Testis (tissue), 2 donors: ENCODE measurements at regions not wholly inside any gene's neighbourhood (a gene's known extent, or its start where the extent isn't known, plus 50 kb on each side); places are given as distances from the start of the nearest gene placed in this dataset.

ENCODE experiments used
- DNase-seq: peaks from one replicate; pipeline ENCODE4 v3.0.0-alpha.2; 2019
- H3K27ac ChIP-seq, 2 donors: fragments of 200-600 bp; sonication (generic); one replicate each; pipeline ENCODE4 v1.5.1; 2019
- H3K27me3 ChIP-seq: fragments of 200-600 bp; sonication (generic); one replicate; pipeline ENCODE4 v1.5.1; 2019
- H3K36me3 ChIP-seq: fragments of 200-600 bp; sonication (generic); one replicate; pipeline ENCODE4 v1.5.1; 2017; ENCODE audit warnings: low read depth; ENCODE audit errors: missing control alignments
- H3K4me1 ChIP-seq: fragments of 200-600 bp; sonication (generic); one replicate; pipeline ENCODE4 v1.5.1; 2019
- H3K4me3 ChIP-seq, 2 donors: fragments of 200-600 bp; sonication (generic); one replicate each; pipeline ENCODE4 v1.5.1; 2017 to 2019
- H3K9me3 ChIP-seq: fragments of 200-600 bp; sonication (generic); one replicate; pipeline ENCODE4 v1.5.1; 2017
- POLR2A ChIP-seq: fragments of 450-650 bp; IDR thresholded peaks from one replicate; pipeline ENCODE4 v1.6.1; 2017; ENCODE audit warnings: antibody characterized with exemption, mild to moderate bottlenecking, moderate library complexity
- WGBS, 2 donors: methylation state at CpG; one replicate each; pipeline ENCODE4 v1.1.5; 2018; 5-methylcytosine and 5-hydroxymethylcytosine counted together
- intact Hi-C: fragments of 100-400 bp; cut with DNase I; formaldehyde crosslinking; loops from one replicate; pipeline ENCODE4 v1.15.1; 2023; ENCODE audit warnings: low total_unique reads
- TF ChIP-seq, protein P1 (sequence below), 3 experiments: fragments of 450-650 bp in 2 of 3; fragments of 200-600 bp in 1 of 3; sonication (generic) in 1 of 3; IDR thresholded peaks; one replicate each; pipeline ENCODE4 v1.5.1; 2016 to 2019; ENCODE audit warnings: antibody characterized with exemption in 3 of 3, mild to moderate bottlenecking in 2 of 3, moderate library complexity in 1 of 3

GRCh38 chr3:75048650-75049049, 434.2 kb upstream of the CNTN3 start:
- intact Hi-C loops = no loop called here
- Histone ChIP-seq H3K4me3 (no peak overlapping the region), H3K4me1 (no peaks in the 10 kb centered on the region), H3K27me3 (no peaks in the 10 kb centered on the region), H3K9me3 (no peaks in the 10 kb centered on the region), H3K27ac (no peak overlapping the region), H3K36me3 (no peaks in the 10 kb centered on the region)
- TF ChIP-seq, protein P1, sequence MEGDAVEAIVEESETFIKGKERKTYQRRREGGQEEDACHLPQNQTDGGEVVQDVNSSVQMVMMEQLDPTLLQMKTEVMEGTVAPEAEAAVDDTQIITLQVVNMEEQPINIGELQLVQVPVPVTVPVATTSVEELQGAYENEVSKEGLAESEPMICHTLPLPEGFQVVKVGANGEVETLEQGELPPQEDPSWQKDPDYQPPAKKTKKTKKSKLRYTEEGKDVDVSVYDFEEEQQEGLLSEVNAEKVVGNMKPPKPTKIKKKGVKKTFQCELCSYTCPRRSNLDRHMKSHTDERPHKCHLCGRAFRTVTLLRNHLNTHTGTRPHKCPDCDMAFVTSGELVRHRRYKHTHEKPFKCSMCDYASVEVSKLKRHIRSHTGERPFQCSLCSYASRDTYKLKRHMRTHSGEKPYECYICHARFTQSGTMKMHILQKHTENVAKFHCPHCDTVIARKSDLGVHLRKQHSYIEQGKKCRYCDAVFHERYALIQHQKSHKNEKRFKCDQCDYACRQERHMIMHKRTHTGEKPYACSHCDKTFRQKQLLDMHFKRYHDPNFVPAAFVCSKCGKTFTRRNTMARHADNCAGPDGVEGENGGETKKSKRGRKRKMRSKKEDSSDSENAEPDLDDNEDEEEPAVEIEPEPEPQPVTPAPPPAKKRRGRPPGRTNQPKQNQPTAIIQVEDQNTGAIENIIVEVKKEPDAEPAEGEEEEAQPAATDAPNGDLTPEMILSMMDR (IDR thresholded peaks at IDR 0.05) = no peak
- TF ChIP-seq POLR2A = no peak
- no peak for DNase-seq
- 82 to 96% methylated on average over 3 of the region's 3 CpGs for WGBS, 2 donors

DNA sequence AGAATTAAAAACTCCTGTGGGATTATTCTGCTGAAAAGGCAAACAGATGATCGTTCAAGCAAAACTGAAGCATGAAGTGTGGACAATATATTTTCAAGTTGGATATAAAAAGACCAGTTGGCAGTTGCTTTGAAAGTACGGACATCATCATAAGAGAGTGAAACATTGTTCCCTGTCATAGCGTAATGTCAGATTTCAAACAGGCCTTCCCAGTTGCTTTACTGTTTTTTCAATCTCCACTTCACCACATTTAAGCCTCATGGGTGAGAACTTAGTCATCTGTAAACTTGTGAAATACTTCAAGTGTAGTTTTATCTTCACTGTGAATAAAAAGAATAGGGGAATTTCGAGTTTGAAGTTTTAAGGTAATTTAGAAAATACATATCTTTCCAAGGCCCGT, 435.1 kb upstream of the CNTN3 start:
- Histone ChIP-seq H3K27ac (no peak overlapping the region), H3K4me1 (no peaks in the 10 kb centered on the region), H3K27me3 (no peaks in the 10 kb centered on the region), H3K9me3 (no peaks in the 10 kb centered on the region), H3K4me3 (no peak overlapping the region), H3K36me3 (no peaks in the 10 kb centered on the region)
- 78 to 81% methylated on average over 5 of the region's 5 CpGs for WGBS, 2 donors
- intact Hi-C loops = no loop called here
- TF ChIP-seq, protein P1 (IDR thresholded peaks at IDR 0.05) = no peak
- TF ChIP-seq POLR2A = no peak
- DNase-seq = no peak

- H3K4me3 ChIP-seq = no peak overlapping the region
- H3K36me3 ChIP-seq = no peaks in the 10 kb centered on the region
- no peak overlapping the region for H3K27ac ChIP-seq
- H3K4me1 ChIP-seq = no peaks in the 10 kb centered on the region
- intact Hi-C loops = no loop called here
- WGBS, 2 donors = 83 to 92% methylated on average over 1 of the region's 1 CpG
- TF ChIP-seq POLR2A = no peak
- TF ChIP-seq, protein P1 (IDR thresholded peaks at IDR 0.05) = no peak
- no peak for DNase-seq
- H3K9me3 ChIP-seq = no peaks in the 10 kb centered on the region
- no peaks in the 10 kb centered on the region for H3K27me3 ChIP-seq
Observed at GRCh38 chr3:75059120-75059519, 444.7 kb upstream of the CNTN3 start.

GRCh38 chr3:75061806-75062205, 447.3 kb upstream of the CNTN3 start:
- no peaks in the 10 kb centered on the region for H3K9me3 ChIP-seq
- no peak for DNase-seq
- no peaks in the 10 kb centered on the region for H3K4me1 ChIP-seq
- 90 to 95% methylated on average over 2 of the region's 2 CpGs for WGBS, 2 donors
- no peak overlapping the region for H3K4me3 ChIP-seq
- intact Hi-C loops = no loop called here
- no peak overlapping the region for H3K27ac ChIP-seq
- TF ChIP-seq, protein P1 (IDR thresholded peaks at IDR 0.05) = no peak
- TF ChIP-seq POLR2A = no peak
- H3K27me3 ChIP-seq = no peaks in the 10 kb centered on the region
- no peaks in the 10 kb centered on the region for H3K36me3 ChIP-seq

GRCh38 chr3:75075158-75075557, 460.7 kb upstream of the CNTN3 start:
- 94 to 98% methylated on average over 1 of the region's 1 CpG for WGBS, 2 donors
- no peak for DNase-seq
- H3K4me3 ChIP-seq = no peak overlapping the region
- no peaks in the 10 kb centered on the region for H3K9me3 ChIP-seq
- H3K27ac ChIP-seq = no peak overlapping the region
- no peaks in the 10 kb centered on the region for H3K27me3 ChIP-seq
- TF ChIP-seq, protein P1 (IDR thresholded peaks at IDR 0.05) = no peak
- no peak for TF ChIP-seq POLR2A
- H3K4me1 ChIP-seq = no peaks in the 10 kb centered on the region
- no peaks in the 10 kb centered on the region for H3K36me3 ChIP-seq
- intact Hi-C loops = no loop called here
